ENCODE measurements at regions not wholly inside any gene's neighbourhood (a gene's known extent, or its start where the extent isn't known, plus 50 kb on each side); places are given as distances from the start of the nearest gene placed in this dataset.

- H3K27ac Mint-ChIP-seq, result no peak overlapping the region
- peaks cover 71% of the 10 kb centered on the region for H3K27me3 Mint-ChIP-seq
- H3K4me1 Mint-ChIP-seq (ENCODE audit: low read depth), result peaks cover 19% of the 10 kb centered on the region
- H3K4me3 Mint-ChIP-seq, result no peak overlapping the region
- no peaks in the 10 kb centered on the region for H3K36me3 Mint-ChIP-seq (ENCODE audit: low read depth)
- no peaks in the 10 kb centered on the region for H3K9me3 Mint-ChIP-seq
- intact Hi-C loops (cut with micrococcal nuclease), result no loop called here
Observed at GRCh38 chr4:41362621-41363383, 106.1 kb downstream of the UCHL1 start.

GRCh38 chr4:41363384-41363981 lies 106.8 kb downstream of the UCHL1 start:
- Mint-ChIP-seq H3K4me3 (no peak overlapping the region), H3K9me3 (no peaks in the 10 kb centered on the region), H3K4me1 (ENCODE audit: low read depth) (peaks cover 19% of the 10 kb centered on the region), H3K27ac (no peak overlapping the region), H3K27me3 (peaks cover 67% of the 10 kb centered on the region), H3K36me3 (ENCODE audit: low read depth) (no peaks in the 10 kb centered on the region)
- intact Hi-C loops (cut with micrococcal nuclease), result no loop called here

GRCh38 chr4:41364876-41365275 lies 108.1 kb downstream of the UCHL1 start:
- Mint-ChIP-seq H3K9me3 (no peaks in the 10 kb centered on the region), H3K27me3 (peaks cover 67% of the 10 kb centered on the region), H3K4me3 (no peak overlapping the region), H3K4me1 (ENCODE audit: low read depth) (peaks cover 23% of the 10 kb centered on the region), H3K27ac (no peak overlapping the region), H3K36me3 (ENCODE audit: low read depth) (no peaks in the 10 kb centered on the region)
- intact Hi-C loops (cut with micrococcal nuclease), result no loop called here

GRCh38 chr4:41365681-41366080 lies 109.0 kb downstream of the UCHL1 start:
- peaks cover 62% of the 10 kb centered on the region for H3K27me3 Mint-ChIP-seq

GRCh38 chr4:41366911-41367517 lies 110.3 kb downstream of the UCHL1 start:
- intact Hi-C loops (cut with micrococcal nuclease), result no loop called here
- Mint-ChIP-seq H3K4me1 (ENCODE audit: low read depth) (peaks cover 12% of the 10 kb centered on the region), H3K36me3 (ENCODE audit: low read depth) (no peaks in the 10 kb centered on the region), H3K9me3 (no peaks in the 10 kb centered on the region), H3K4me3 (no peak overlapping the region), H3K27me3 (peaks cover 49% of the 10 kb centered on the region), H3K27ac (no peak overlapping the region)

More at GRCh38 chr4:41365681-41366080, 109.0 kb downstream of the UCHL1 start:
- Mint-ChIP-seq H3K4me1 (ENCODE audit: low read depth) (peaks cover 24% of the 10 kb centered on the region), H3K4me3 (no peak overlapping the region), H3K36me3 (ENCODE audit: low read depth) (no peaks in the 10 kb centered on the region), H3K27ac (no peak overlapping the region), H3K9me3 (no peaks in the 10 kb centered on the region)
- intact Hi-C loops (cut with micrococcal nuclease), result no loop called here

GRCh38 chr4:41369680-41370079 lies 113.0 kb downstream of the UCHL1 start:
- Mint-ChIP-seq H3K36me3 (ENCODE audit: low read depth) (no peaks in the 10 kb centered on the region), H3K27me3 (peaks cover 29% of the 10 kb centered on the region), H3K27ac (no peak overlapping the region), H3K9me3 (peaks cover 10% of the 10 kb centered on the region), H3K4me3 (no peak overlapping the region), H3K4me1 (ENCODE audit: low read depth) (peaks cover 9% of the 10 kb centered on the region)
- intact Hi-C loops (cut with micrococcal nuclease), result no loop called here

GRCh38 chr4:41373221-41373620 lies 116.5 kb downstream of the UCHL1 start:
- Mint-ChIP-seq H3K4me3 (no peak overlapping the region), H3K27ac (no peak overlapping the region), H3K27me3 (peaks cover 18% of the 10 kb centered on the region), H3K9me3 (peaks cover 12% of the 10 kb centered on the region), H3K36me3 (ENCODE audit: low read depth) (no peaks in the 10 kb centered on the region), H3K4me1 (ENCODE audit: low read depth) (peaks cover 5% of the 10 kb centered on the region)
- intact Hi-C loops (cut with micrococcal nuclease), result no loop called here

GRCh38 chr4:41374490-41374889 lies 117.8 kb downstream of the UCHL1 start:
- Mint-ChIP-seq H3K36me3 (ENCODE audit: low read depth) (no peaks in the 10 kb centered on the region), H3K9me3 (peaks cover 23% of the 10 kb centered on the region), H3K4me3 (no peak overlapping the region)

GRCh38 chr4:41375561-41375960 lies 118.8 kb downstream of the UCHL1 start:
- H3K27me3 Mint-ChIP-seq, result no peaks in the 10 kb centered on the region
- H3K27ac Mint-ChIP-seq, result no peak overlapping the region
- H3K36me3 Mint-ChIP-seq (ENCODE audit: low read depth), result no peaks in the 10 kb centered on the region
- H3K9me3 Mint-ChIP-seq, result peaks cover 23% of the 10 kb centered on the region
- no peaks in the 10 kb centered on the region for H3K4me1 Mint-ChIP-seq (ENCODE audit: low read depth)
- no peak overlapping the region for H3K4me3 Mint-ChIP-seq
- intact Hi-C loops (cut with micrococcal nuclease), result no loop called here

More at GRCh38 chr4:41374490-41374889, 117.8 kb downstream of the UCHL1 start:
- Mint-ChIP-seq H3K4me1 (ENCODE audit: low read depth) (peaks cover 4% of the 10 kb centered on the region), H3K27ac (no peak overlapping the region), H3K27me3 (peaks cover 5% of the 10 kb centered on the region)
- intact Hi-C loops (cut with micrococcal nuclease), result no loop called here

GRCh38 chr4:41377196-41377595 lies 120.5 kb downstream of the UCHL1 start:
- H3K4me1 Mint-ChIP-seq (ENCODE audit: low read depth), result no peaks in the 10 kb centered on the region

GRCh38 chr4:41379230-41379629 lies 122.5 kb downstream of the UCHL1 start:
- Mint-ChIP-seq H3K4me3 (no peak overlapping the region), H3K27ac (no peak overlapping the region), H3K4me1 (ENCODE audit: low read depth) (peaks cover 9% of the 10 kb centered on the region), H3K9me3 (peaks cover 13% of the 10 kb centered on the region), H3K27me3 (no peaks in the 10 kb centered on the region), H3K36me3 (ENCODE audit: low read depth) (no peaks in the 10 kb centered on the region)
- intact Hi-C loops (cut with micrococcal nuclease), result no loop called here

More at GRCh38 chr4:41377196-41377595, 120.5 kb downstream of the UCHL1 start:
- H3K27ac Mint-ChIP-seq, result no peak overlapping the region
- H3K27me3 Mint-ChIP-seq, result no peaks in the 10 kb centered on the region
- H3K9me3 Mint-ChIP-seq, result peaks cover 23% of the 10 kb centered on the region
- intact Hi-C loops (cut with micrococcal nuclease), result no loop called here
- no peak overlapping the region for H3K4me3 Mint-ChIP-seq
- no peaks in the 10 kb centered on the region for H3K36me3 Mint-ChIP-seq (ENCODE audit: low read depth)

- Mint-ChIP-seq H3K4me3 (no peak overlapping the region), H3K36me3 (ENCODE audit: low read depth) (no peaks in the 10 kb centered on the region), H3K27ac (no peak overlapping the region), H3K4me1 (ENCODE audit: low read depth) (peaks cover 15% of the 10 kb centered on the region), H3K9me3 (peaks cover 13% of the 10 kb centered on the region), H3K27me3 (no peaks in the 10 kb centered on the region)
- intact Hi-C loops (cut with micrococcal nuclease), result no loop called here
Observed at GRCh38 chr4:41380511-41381157, 123.9 kb downstream of the UCHL1 start.

GRCh38 chr4:41381384-41381783 lies 124.7 kb downstream of the UCHL1 start:
- Mint-ChIP-seq H3K27ac (no peak overlapping the region), H3K4me3 (no peak overlapping the region), H3K4me1 (ENCODE audit: low read depth) (peaks cover 15% of the 10 kb centered on the region), H3K9me3 (peaks cover 13% of the 10 kb centered on the region), H3K27me3 (no peaks in the 10 kb centered on the region), H3K36me3 (ENCODE audit: low read depth) (no peaks in the 10 kb centered on the region)
- intact Hi-C loops (cut with micrococcal nuclease), result no loop called here

GRCh38 chr4:41384992-41385391 lies 128.3 kb downstream of the UCHL1 start:
- Mint-ChIP-seq H3K9me3 (no peaks in the 10 kb centered on the region), H3K4me1 (ENCODE audit: low read depth) (peaks cover 15% of the 10 kb centered on the region), H3K27ac (no peak overlapping the region), H3K27me3 (peaks cover under 1% of the 10 kb centered on the region), H3K4me3 (no peak overlapping the region), H3K36me3 (ENCODE audit: low read depth) (no peaks in the 10 kb centered on the region)
- intact Hi-C loops (cut with micrococcal nuclease), result no loop called here

Data from dendritic cell treated with granulocyte-macrophage colony-stimulating factor and Interleukin-4, amounts not matched to agents 40 ng/mL and 50 ng/mL, for 4 days (primary cell).